ENCODE measurements at regions not wholly inside any gene's neighbourhood (a gene's known extent, or its start where the extent isn't known, plus 50 kb on each side); places are given as distances from the start of the nearest gene placed in this dataset.

DNA sequence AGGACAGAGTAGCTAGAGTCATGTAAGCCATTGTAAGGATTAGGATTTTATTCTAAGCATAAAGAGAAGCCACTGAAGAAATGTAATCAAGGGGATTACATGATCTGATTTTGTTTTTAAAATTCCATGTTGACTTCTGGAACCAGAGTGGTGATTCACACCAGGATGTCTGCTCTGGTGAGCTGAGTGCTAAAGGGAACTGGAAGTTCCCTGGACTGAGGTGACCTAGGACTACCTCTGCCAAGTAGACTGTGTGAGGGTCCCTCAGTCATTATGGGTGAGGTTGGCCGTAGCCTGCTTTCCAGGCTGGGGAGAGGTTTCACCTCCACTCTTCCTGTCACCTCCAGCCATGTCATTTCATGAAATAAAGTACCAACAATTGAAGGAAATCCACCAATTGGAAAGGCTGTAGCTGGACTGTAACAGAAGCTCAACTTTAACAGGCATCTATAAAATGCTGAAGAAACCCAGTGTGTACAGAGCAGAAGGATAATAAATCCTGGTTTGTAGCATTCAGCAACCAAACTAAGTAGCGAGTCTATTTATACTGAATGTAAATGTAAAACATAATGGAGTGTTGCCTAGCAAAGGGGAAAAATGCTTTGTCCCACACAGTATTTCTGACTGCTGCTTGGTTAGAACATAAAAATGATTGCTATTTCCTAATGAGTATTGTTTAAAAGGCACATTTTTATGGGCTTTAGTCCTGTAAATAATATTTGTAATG lies 507.4 kb upstream of the PKDCC start:
- H3K4me1 ChIP-seq: no peaks in the 10 kb centered on the region
- H3K27me3 ChIP-seq: no peaks in the 10 kb centered on the region
- H3K4me3 ChIP-seq: no peak overlapping the region
- H3K9me3 ChIP-seq: no peaks in the 10 kb centered on the region
- intact Hi-C loops (cut with DNase I): no loop called here
- ATAC-seq (no peak), DNase-seq (no peak)
- no peak overlapping the region for H3K27ac ChIP-seq
- TF ChIP-seq, protein P1, sequence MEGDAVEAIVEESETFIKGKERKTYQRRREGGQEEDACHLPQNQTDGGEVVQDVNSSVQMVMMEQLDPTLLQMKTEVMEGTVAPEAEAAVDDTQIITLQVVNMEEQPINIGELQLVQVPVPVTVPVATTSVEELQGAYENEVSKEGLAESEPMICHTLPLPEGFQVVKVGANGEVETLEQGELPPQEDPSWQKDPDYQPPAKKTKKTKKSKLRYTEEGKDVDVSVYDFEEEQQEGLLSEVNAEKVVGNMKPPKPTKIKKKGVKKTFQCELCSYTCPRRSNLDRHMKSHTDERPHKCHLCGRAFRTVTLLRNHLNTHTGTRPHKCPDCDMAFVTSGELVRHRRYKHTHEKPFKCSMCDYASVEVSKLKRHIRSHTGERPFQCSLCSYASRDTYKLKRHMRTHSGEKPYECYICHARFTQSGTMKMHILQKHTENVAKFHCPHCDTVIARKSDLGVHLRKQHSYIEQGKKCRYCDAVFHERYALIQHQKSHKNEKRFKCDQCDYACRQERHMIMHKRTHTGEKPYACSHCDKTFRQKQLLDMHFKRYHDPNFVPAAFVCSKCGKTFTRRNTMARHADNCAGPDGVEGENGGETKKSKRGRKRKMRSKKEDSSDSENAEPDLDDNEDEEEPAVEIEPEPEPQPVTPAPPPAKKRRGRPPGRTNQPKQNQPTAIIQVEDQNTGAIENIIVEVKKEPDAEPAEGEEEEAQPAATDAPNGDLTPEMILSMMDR (IDR thresholded peaks at IDR 0.05): no peak
- TF ChIP-seq POLR2A (IDR thresholded peaks at IDR 0.05): no peak
- no peaks in the 10 kb centered on the region for H3K36me3 ChIP-seq
- 52% methylated on average over 2 of the region's 2 CpGs for WGBS (ENCODE audit: insufficient coverage, low coverage, low lambda C conversion rate, missing lambda C conversion rate)

DNA sequence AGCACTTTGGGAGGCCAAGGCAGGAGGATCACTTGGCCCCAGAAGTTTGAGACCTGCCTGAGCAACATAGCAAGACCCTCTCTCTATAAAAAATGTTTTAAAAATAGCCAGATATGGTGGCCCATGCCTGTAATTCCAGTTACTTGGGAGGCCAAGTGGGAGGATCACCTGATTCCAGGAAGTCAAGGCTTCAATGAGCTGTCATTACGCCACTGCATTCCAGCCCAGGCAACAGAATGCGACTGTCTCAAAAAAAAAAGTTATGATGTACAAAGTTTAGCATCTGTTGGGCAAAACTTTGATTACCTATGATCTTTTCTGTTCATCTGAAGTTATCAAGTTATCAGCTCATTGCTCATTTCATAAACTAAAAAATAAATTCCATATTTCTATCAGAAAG lies 504.1 kb upstream of the PKDCC start:
- no peaks in the 10 kb centered on the region for H3K27me3 ChIP-seq
- intact Hi-C loops (cut with DNase I): no loop called here
- no peak overlapping the region for H3K27ac ChIP-seq
- no peaks in the 10 kb centered on the region for H3K36me3 ChIP-seq
- TF ChIP-seq POLR2A (IDR thresholded peaks at IDR 0.05): no peak
- TF ChIP-seq, protein P1 (IDR thresholded peaks at IDR 0.05): no peak
- H3K4me1 ChIP-seq: no peaks in the 10 kb centered on the region
- no peak overlapping the region for H3K4me3 ChIP-seq
- 90% methylated on average over 2 of the region's 2 CpGs for WGBS (ENCODE audit: insufficient coverage, low coverage, low lambda C conversion rate, missing lambda C conversion rate)
- ATAC-seq: no peak
- no peak for DNase-seq
- H3K9me3 ChIP-seq: no peaks in the 10 kb centered on the region

DNA sequence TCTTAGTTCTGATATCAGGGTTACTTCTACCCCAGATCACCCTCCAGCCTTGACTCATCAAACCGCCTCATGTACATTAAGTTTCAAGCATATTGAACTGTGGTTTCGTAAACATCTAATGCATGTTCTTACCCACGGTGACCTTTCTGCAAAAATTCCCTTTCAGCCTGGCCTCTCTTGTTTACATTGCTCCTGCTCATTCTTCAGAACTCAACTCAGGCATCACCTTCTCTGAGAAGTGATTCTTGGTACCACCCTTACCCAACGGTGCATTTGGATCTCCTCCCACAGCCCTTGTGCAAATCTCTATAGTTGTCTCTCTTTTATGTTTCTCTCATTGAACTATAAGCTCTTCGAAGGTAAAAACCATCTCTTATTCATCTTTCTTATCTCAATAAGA lies 503.1 kb upstream of the PKDCC start:
- WGBS (ENCODE audit: insufficient coverage, low coverage, low lambda C conversion rate, missing lambda C conversion rate): 74% methylated on average over 4 of the region's 5 CpGs
- DNase-seq: no peak
- no peaks in the 10 kb centered on the region for H3K27me3 ChIP-seq
- TF ChIP-seq, protein P1 (IDR thresholded peaks at IDR 0.05): no peak
- TF ChIP-seq POLR2A (IDR thresholded peaks at IDR 0.05): no peak
- H3K4me3 ChIP-seq: no peak overlapping the region
- intact Hi-C loops (cut with DNase I): no loop called here
- no peak for ATAC-seq
- no peaks in the 10 kb centered on the region for H3K4me1 ChIP-seq
- H3K36me3 ChIP-seq: no peaks in the 10 kb centered on the region
- H3K9me3 ChIP-seq: no peaks in the 10 kb centered on the region
- H3K27ac ChIP-seq: no peak overlapping the region

DNA sequence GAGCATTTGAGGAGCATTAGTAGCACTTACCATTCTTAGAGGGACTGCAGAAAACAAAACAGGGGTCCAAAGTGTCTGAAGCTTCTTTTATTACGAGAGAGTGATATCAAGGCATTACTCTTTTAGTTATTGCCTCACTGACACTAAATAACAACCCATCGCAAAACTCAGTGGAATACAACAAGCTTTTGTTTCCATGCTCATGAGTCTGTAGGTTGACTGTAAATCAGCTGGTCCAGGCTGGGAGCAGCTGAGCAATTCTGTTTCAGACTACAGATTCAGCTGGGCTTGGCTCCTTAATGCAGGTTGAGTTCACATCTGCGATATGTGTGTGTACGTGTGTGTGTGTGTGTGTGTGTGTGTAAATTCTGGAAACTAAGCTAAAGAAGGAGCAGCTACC lies 501.8 kb upstream of the PKDCC start:
- Histone ChIP-seq H3K9me3 (no peaks in the 10 kb centered on the region), H3K27ac (no peak overlapping the region), H3K27me3 (no peaks in the 10 kb centered on the region), H3K4me1 (no peaks in the 10 kb centered on the region), H3K4me3 (no peak overlapping the region), H3K36me3 (no peaks in the 10 kb centered on the region)
- 35% methylated on average over 3 of the region's 4 CpGs for WGBS (ENCODE audit: insufficient coverage, low coverage, low lambda C conversion rate, missing lambda C conversion rate)
- ATAC-seq (no peak), DNase-seq (no peak)
- intact Hi-C loops (cut with DNase I): no loop called here
- TF ChIP-seq POLR2A (IDR thresholded peaks at IDR 0.05): no peak
- TF ChIP-seq, protein P1 (IDR thresholded peaks at IDR 0.05): no peak
